SK-N-SH (cell line): ENCODE measurements at regions not wholly inside any gene's neighbourhood (a gene's known extent, or its start where the extent isn't known, plus 50 kb on each side); places are given as distances from the start of the nearest gene placed in this dataset.

Source experiments
- CTCF ChIA-PET: fragments of 300-600, 350-600 bp; formaldehyde crosslinking; extraction: SDS; loops from one replicate; lab custom pipeline; 2021; lab: Yijun Ruan, JAX
- POLR2A ChIA-PET: fragments of 350-600 bp; sonication (Branson Sonifier 250); formaldehyde crosslinking; extraction: SDS; loops from one replicate; lab custom pipeline; 2020; ENCODE audit warnings: antibody characterized with exemption, inconsistent platforms; lab: Yijun Ruan, JAX
- DNase-seq: peaks from one replicate; pipeline ENCODE4 v3.0.0; 2012
- H2AFZ ChIP-seq: fragments of 200-600 bp; sonication (generic); 2 replicates; pipeline ENCODE4 v1.8.1; 2016; ENCODE audit warnings: antibody characterized with exemption, mild to moderate bottlenecking, low read depth
- H3F3A ChIP-seq: fragments of 200-600 bp; sonication (generic); replicated peaks from 2 replicates; pipeline ENCODE3; 2016; ENCODE audit warnings: antibody characterized with exemption, mild to moderate bottlenecking; ENCODE audit not compliant: insufficient read depth
- H3K27ac ChIP-seq, 2 experiments: fragments of 200-500 bp in 1 of 2; fragments of 200-600 bp in 1 of 2; sonication (Bioruptor generic) in 1 of 2; sonication (generic), shearing (Covaris generic) in 1 of 2; 2 replicates each; pipeline versions ENCODE4 v1.5.1 to v1.6.1; 2014 to 2016; ENCODE audit warnings: low read depth in 2 of 2, inconsistent platforms in 1 of 2, low read length in 1 of 2, mild to moderate bottlenecking in 1 of 2, mixed read lengths in 1 of 2
- H3K27me3 ChIP-seq: fragments of 200-600 bp; sonication (generic), shearing (Covaris generic); 2 replicates; pipeline ENCODE4 v1.6.1; 2016; ENCODE audit warnings: mixed run types; ENCODE audit not compliant: insufficient read depth
- H3K36me3 ChIP-seq, 2 experiments: fragments of 200-500 bp in 1 of 2; fragments of 200-600 bp in 1 of 2; sonication (Bioruptor generic) in 1 of 2; sonication (generic) in 1 of 2; replicated peaks in 1 of 2; 2 replicates each; pipeline versions ENCODE3 to v1.5.1; 2014 to 2016; ENCODE audit warnings: low read length in 1 of 2, mild to moderate bottlenecking in 1 of 2; ENCODE audit not compliant: insufficient read depth in 2 of 2, control insufficient read depth in 1 of 2
- H3K4me1 ChIP-seq, 2 experiments: fragments of 200-500 bp in 1 of 2; fragments of 200-600 bp in 1 of 2; sonication (Bioruptor generic) in 1 of 2; sonication (generic), shearing (Covaris generic) in 1 of 2; 2 replicates each; pipeline versions ENCODE4 v1.5.1 to v1.6.1; 2014 to 2016; ENCODE audit warnings: low read depth in 1 of 2, low read length in 1 of 2, mixed run types in 1 of 2; ENCODE audit not compliant: insufficient read depth in 2 of 2, control insufficient read depth in 1 of 2
- H3K4me2 ChIP-seq: fragments of 200-600 bp; sonication (generic), shearing (Covaris generic); 2 replicates; pipeline ENCODE4 v1.6.1; 2017; ENCODE audit warnings: mixed run types
- H3K4me3 ChIP-seq, 2 experiments: fragments of 200-500 bp in 1 of 2; fragments of 200-600 bp in 1 of 2; sonication (Bioruptor generic) in 1 of 2; sonication (generic), shearing (Covaris generic) in 1 of 2; 2 replicates each; pipeline versions ENCODE4 v1.5.1 to v1.8.1; 2014 to 2016; ENCODE audit warnings: low read depth in 2 of 2, inconsistent platforms in 1 of 2, low read length in 1 of 2, mild to moderate bottlenecking in 1 of 2, mixed read lengths in 1 of 2, moderate library complexity in 1 of 2
- H3K79me2 ChIP-seq: fragments of 200-600 bp; sonication (generic); 2 replicates; pipeline ENCODE4 v1.8.1; 2017; ENCODE audit warnings: mild to moderate bottlenecking; ENCODE audit not compliant: insufficient read depth
- H3K9ac ChIP-seq: fragments of 200-600 bp; sonication (generic); 2 replicates; pipeline ENCODE4 v1.6.1; 2017; ENCODE audit warnings: mixed run types
- H3K9me2 ChIP-seq: fragments of 200-600 bp; sonication (generic); 2 replicates; pipeline ENCODE4 v1.6.1; 2017; ENCODE audit warnings: mixed run types
- H3K9me3 ChIP-seq: fragments of 200-600 bp; sonication (generic); 2 replicates; pipeline ENCODE4 v1.6.1; 2017; ENCODE audit warnings: mixed run types, mild to moderate bottlenecking, moderate library complexity
- H4K20me1 ChIP-seq: fragments of 200-600 bp; sonication (generic); 2 replicates; pipeline ENCODE4 v1.6.1; 2017; ENCODE audit warnings: mild to moderate bottlenecking, mixed run types; ENCODE audit not compliant: insufficient read depth
- ELF1 ChIP-seq: IDR thresholded peaks from 2 replicates; pipeline ENCODE4 v1.4.0; 2012
- EP300 ChIP-seq, 2 experiments: IDR thresholded peaks; 2 replicates each; pipeline versions ENCODE4 v1.4.0 to v1.6.1; 2012; ENCODE audit warnings: borderline replicate concordance in 1 of 2, low read depth in 1 of 2, low read length in 1 of 2
- GABPA ChIP-seq: IDR thresholded peaks from 2 replicates; pipeline ENCODE4 v1.4.0; 2012; ENCODE audit warnings: low read depth, mild to moderate bottlenecking
- JUND ChIP-seq: IDR thresholded peaks from 2 replicates; pipeline ENCODE4 v1.4.0; 2012
- MEF2A ChIP-seq: IDR thresholded peaks from 2 replicates; pipeline ENCODE4 v1.4.0; 2012; ENCODE audit warnings: low read depth, borderline replicate concordance
- RAD21 ChIP-seq: IDR thresholded peaks from 2 replicates; pipeline ENCODE4 v1.6.1; 2012; ENCODE audit warnings: mild to moderate bottlenecking, low read length
- RCOR1 ChIP-seq: fragments of 150-350 bp; IDR thresholded peaks from 2 replicates; pipeline ENCODE4 v1.6.1; 2017; ENCODE audit warnings: antibody characterized with exemption, low read length
- RFX5 ChIP-seq: IDR thresholded peaks from 2 replicates; pipeline ENCODE4 v1.6.1; 2012; ENCODE audit warnings: mild to moderate bottlenecking, improper control_type of control experiment, low read length
- RXRA ChIP-seq: IDR thresholded peaks from 2 replicates; pipeline ENCODE4 v1.4.0; 2012; ENCODE audit warnings: low read depth, mild to moderate bottlenecking, borderline replicate concordance
- SIN3A ChIP-seq: IDR thresholded peaks from 2 replicates; pipeline ENCODE4 v1.6.1; 2012; ENCODE audit warnings: low read depth, mild to moderate bottlenecking, low read length, moderate library complexity, borderline replicate concordance
- SMC3 ChIP-seq: IDR thresholded peaks from 2 replicates; pipeline ENCODE4 v1.6.1; 2012; ENCODE audit warnings: low read depth, low read length, improper control_type of control experiment
- TAF1 ChIP-seq: IDR thresholded peaks from 2 replicates; pipeline ENCODE4 v1.6.1; 2012; ENCODE audit warnings: low read depth, mild to moderate bottlenecking, low read length, moderate library complexity, borderline replicate concordance
- TCF12 ChIP-seq: IDR thresholded peaks from 2 replicates; pipeline ENCODE4 v1.4.0; 2012
- WGBS: methylation state at CpG from one replicate; pipeline ENCODE4 v1.1.6; 2017; ENCODE audit warnings: low lambda C conversion rate; 5-methylcytosine and 5-hydroxymethylcytosine counted together
- TF ChIP-seq, protein P1 (sequence below): fragments of 200-600 bp; sonication (generic); IDR thresholded peaks from 2 replicates; pipeline ENCODE4 v1.6.1; 2017; ENCODE audit warnings: antibody characterized with exemption, mild to moderate bottlenecking, moderate library complexity
- TF ChIP-seq, protein P2 (sequence below): IDR thresholded peaks from 2 replicates; pipeline ENCODE4; 2012
- TF ChIP-seq, protein P3 (sequence below): fragments of 150-350 bp; IDR thresholded peaks from 2 replicates; pipeline ENCODE4 v1.6.1; 2016; ENCODE audit warnings: mild to moderate bottlenecking, low read depth, low read length
- TF ChIP-seq, protein P4 (sequence below): fragments of 150-350 bp; IDR thresholded peaks from 2 replicates; pipeline ENCODE4 v1.6.1; 2017; ENCODE audit warnings: antibody characterized with exemption, low read length, low read depth, borderline replicate concordance

DNA sequence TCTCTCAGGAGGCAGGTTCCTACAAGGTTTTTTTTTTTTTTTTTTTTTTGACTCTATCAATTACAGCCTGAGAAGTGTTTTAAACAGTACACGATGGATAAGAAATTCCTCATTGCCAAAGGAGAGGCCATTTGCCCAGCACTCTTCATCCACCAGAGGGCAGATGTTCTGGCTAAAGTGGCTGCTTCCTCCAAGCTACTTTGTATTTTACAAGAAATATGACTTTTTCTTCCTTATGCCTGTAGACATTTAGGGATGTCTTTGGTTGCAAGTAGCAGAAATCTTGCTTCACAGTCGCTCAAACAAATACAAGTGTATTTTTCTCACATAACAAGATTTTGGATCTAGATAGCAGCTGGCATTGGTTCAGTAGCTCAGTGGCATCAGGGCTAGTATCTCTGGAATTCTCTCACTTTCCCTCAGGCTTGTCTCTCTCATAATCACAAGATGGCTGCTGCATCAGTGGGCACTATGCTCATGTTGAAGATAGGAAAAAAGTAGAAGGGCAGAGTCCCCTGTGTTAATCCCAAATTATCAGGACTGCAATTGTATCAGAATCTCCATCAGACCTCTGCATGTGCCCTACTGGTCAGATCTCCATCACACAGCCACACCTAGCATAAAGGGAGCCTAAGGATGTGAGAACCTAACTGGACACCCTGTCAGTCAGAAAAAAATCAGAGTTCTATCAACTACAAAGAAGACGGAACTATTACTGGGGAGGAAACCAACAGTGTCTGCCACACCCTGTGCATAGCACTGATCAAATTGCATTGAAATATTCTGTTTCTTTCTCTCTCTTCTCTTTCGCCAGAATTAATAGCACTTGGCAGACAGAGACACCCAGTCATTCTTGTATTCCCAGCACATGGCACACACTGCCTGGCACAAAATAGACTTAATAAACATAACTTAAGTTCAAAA, 138.9 kb upstream of the COL8A1 start:
- Histone ChIP-seq H3K27me3 (no peaks in the 10 kb centered on the region), H3K4me2 (no peak overlapping the region), H3K9me2 (no peaks in the 10 kb centered on the region), H3K4me3 (no peak overlapping the region; a peak in 1 of 4 replicates), H3K36me3 (no peaks in the 10 kb centered on the region), H3K4me1 (no peaks in the 10 kb centered on the region), H4K20me1 (no peaks in the 10 kb centered on the region), H3F3A (no peaks in the 10 kb centered on the region), H3K9me3 (no peaks in the 10 kb centered on the region), H3K27ac (peak overlapping the region in 1 of 2 experiments; percentile 29; a peak in 1 of 4 replicates), H2AFZ (no peak overlapping the region; the same call in 1 of the 2 replicates), H3K79me2 (no peaks in the 10 kb centered on the region), H3K9ac (no peak overlapping the region)
- peak; percentile 59 for TF ChIP-seq RAD21
- TF ChIP-seq, protein P1, sequence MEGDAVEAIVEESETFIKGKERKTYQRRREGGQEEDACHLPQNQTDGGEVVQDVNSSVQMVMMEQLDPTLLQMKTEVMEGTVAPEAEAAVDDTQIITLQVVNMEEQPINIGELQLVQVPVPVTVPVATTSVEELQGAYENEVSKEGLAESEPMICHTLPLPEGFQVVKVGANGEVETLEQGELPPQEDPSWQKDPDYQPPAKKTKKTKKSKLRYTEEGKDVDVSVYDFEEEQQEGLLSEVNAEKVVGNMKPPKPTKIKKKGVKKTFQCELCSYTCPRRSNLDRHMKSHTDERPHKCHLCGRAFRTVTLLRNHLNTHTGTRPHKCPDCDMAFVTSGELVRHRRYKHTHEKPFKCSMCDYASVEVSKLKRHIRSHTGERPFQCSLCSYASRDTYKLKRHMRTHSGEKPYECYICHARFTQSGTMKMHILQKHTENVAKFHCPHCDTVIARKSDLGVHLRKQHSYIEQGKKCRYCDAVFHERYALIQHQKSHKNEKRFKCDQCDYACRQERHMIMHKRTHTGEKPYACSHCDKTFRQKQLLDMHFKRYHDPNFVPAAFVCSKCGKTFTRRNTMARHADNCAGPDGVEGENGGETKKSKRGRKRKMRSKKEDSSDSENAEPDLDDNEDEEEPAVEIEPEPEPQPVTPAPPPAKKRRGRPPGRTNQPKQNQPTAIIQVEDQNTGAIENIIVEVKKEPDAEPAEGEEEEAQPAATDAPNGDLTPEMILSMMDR: peak; percentile 83
- TF ChIP-seq JUND: no peak
- peak; percentile 77 for TF ChIP-seq SMC3
- peak; percentile 24 for DNase-seq
- POLR2A ChIA-PET: no interaction called here
- CTCF ChIA-PET: interaction anchor here (0.6 to 3.7 kb wide), 8 partner anchors 9 to 290 kb away, joined by 3 to 18 read pairs (median 5); no protein-coding TSS in a partner anchor
- WGBS: 28% methylated on average over 4 of the region's 4 CpGs

DNA sequence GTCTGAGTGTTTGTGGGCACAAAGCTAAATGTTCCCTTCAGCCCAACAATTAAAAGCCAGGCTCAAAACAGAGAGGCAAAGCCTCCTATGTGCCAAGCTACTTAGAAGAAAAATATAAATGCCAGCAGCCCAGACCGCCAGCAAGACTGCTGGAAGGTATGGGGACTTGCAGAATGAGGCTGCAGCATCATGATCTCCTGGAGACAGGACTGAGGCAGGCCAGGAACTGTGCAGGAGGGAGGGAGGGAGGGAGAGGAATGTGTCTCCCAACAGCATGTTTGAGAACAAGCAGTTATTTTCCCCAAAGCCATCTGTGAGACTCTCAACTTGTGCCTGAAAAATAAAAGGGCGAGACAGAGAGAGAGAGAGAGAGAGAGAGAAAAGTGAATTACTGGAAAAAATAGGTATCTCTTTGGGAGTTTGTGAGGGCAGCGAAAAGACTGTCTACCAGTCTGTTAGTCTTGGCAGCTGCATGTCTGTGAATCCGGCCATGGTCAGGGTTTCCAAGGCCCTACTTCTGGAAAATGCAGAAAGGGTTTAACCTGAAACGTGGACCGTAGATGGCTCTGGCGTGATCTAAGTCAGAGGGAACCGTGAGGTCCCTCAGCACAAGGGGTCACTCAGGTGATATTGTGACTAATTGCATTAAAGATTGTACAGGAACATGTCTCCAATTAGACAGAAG, 139.7 kb upstream of the COL8A1 start:
- 25% methylated on average over 8 of the region's 8 CpGs for WGBS
- no peaks in the 10 kb centered on the region for H3K79me2 ChIP-seq
- H3K9me3 ChIP-seq: no peaks in the 10 kb centered on the region
- no peak overlapping the region; a peak in 1 of 4 replicates for H3K4me3 ChIP-seq
- no peaks in the 10 kb centered on the region for H3F3A ChIP-seq
- H2AFZ ChIP-seq: peak overlapping the region; percentile 33; the same call in 1 of the 2 replicates
- no peaks in the 10 kb centered on the region for H4K20me1 ChIP-seq
- CTCF ChIA-PET: interaction anchor here (0.6 to 3.7 kb wide), 8 partner anchors 10 to 291 kb away, joined by 3 to 18 read pairs (median 5); no protein-coding TSS in a partner anchor
- TF ChIP-seq, protein P2, sequence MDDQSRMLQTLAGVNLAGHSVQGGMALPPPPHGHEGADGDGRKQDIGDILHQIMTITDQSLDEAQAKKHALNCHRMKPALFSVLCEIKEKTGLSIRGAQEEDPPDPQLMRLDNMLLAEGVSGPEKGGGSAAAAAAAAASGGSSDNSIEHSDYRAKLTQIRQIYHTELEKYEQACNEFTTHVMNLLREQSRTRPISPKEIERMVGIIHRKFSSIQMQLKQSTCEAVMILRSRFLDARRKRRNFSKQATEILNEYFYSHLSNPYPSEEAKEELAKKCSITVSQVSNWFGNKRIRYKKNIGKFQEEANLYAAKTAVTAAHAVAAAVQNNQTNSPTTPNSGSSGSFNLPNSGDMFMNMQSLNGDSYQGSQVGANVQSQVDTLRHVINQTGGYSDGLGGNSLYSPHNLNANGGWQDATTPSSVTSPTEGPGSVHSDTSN: no peak
- TF ChIP-seq RAD21: no peak
- TF ChIP-seq EP300 (IDR thresholded peaks at IDR 0.05; ENCODE audit: borderline replicate concordance in 1 of 2, low read depth in 1 of 2, low read length in 1 of 2): no peak
- TF ChIP-seq TAF1: no peak
- TF ChIP-seq, protein P3, sequence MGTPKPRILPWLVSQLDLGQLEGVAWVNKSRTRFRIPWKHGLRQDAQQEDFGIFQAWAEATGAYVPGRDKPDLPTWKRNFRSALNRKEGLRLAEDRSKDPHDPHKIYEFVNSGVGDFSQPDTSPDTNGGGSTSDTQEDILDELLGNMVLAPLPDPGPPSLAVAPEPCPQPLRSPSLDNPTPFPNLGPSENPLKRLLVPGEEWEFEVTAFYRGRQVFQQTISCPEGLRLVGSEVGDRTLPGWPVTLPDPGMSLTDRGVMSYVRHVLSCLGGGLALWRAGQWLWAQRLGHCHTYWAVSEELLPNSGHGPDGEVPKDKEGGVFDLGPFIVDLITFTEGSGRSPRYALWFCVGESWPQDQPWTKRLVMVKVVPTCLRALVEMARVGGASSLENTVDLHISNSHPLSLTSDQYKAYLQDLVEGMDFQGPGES: no peak
- TF ChIP-seq RXRA: no peak
- no peak for TF ChIP-seq MEF2A
- no peak for TF ChIP-seq ELF1
- no peak for TF ChIP-seq TCF12
- TF ChIP-seq GABPA: no peak
- TF ChIP-seq RCOR1: no peak
- TF ChIP-seq SIN3A: no peak
- TF ChIP-seq, protein P4, sequence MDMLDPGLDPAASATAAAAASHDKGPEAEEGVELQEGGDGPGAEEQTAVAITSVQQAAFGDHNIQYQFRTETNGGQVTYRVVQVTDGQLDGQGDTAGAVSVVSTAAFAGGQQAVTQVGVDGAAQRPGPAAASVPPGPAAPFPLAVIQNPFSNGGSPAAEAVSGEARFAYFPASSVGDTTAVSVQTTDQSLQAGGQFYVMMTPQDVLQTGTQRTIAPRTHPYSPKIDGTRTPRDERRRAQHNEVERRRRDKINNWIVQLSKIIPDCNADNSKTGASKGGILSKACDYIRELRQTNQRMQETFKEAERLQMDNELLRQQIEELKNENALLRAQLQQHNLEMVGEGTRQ: no peak
- TF ChIP-seq SMC3: no peak
- TF ChIP-seq RFX5: no peak
- TF ChIP-seq, all 33 proteins: peak for 0
- Histone ChIP-seq H3K27ac (peak overlapping the region in 1 of 2 experiments; percentile 29; a peak in 1 of 4 replicates), H3K9me2 (no peaks in the 10 kb centered on the region), H3K27me3 (no peaks in the 10 kb centered on the region), H3K36me3 (no peaks in the 10 kb centered on the region), H3K9ac (no peak overlapping the region), H3K4me2 (no peak overlapping the region), H3K4me1 (no peaks in the 10 kb centered on the region)
- POLR2A ChIA-PET: no interaction called here
- no peak for DNase-seq
